Caco-2 (cell line): ENCODE measurements at regions not wholly inside any gene's neighbourhood (a gene's known extent, or its start where the extent isn't known, plus 50 kb on each side); places are given as distances from the start of the nearest gene placed in this dataset.
"Not testable (repeated sequence)": the region's sequence is repeated elsewhere in the genome, so short reads cannot be mapped to it uniquely, and the experiment has no call there.

ENCODE experiments used
- BruUV-seq: library from RNA; stranded (reverse); fragments of 400-500 nt; replicated peaks from 2 replicates; lab custom pipeline; 2021; lab: Mats Ljungman, UMichigan
- CTCF ChIA-PET: fragments of 300-600 bp; sonication (Branson Sonifier 250); formaldehyde crosslinking; loops from one replicate; lab custom pipeline; 2022; ENCODE audit warnings: antibody characterized with exemption; lab: Charles Lee
- POLR2A ChIA-PET: fragments of 300-600 bp; sonication (Branson Sonifier 250); formaldehyde crosslinking; loops from one replicate; lab custom pipeline; 2022; ENCODE audit warnings: antibody characterized with exemption; lab: Charles Lee
- DNase-seq, 2 experiments: peaks; one replicate each; pipeline versions ENCODE4 v3.0.0 to v3.0.0-alpha.2; 2020 to 2022
- H3K27me3 ChIP-seq: replicated peaks from 2 replicates; pipeline ENCODE4 v1.6.0; 2011; ENCODE audit warnings: low read length; ENCODE audit not compliant: control insufficient read depth, insufficient read depth
- H3K36me3 ChIP-seq: 2 replicates; pipeline ENCODE4 v1.5.1; 2011; ENCODE audit warnings: low read length; ENCODE audit not compliant: control insufficient read depth, insufficient read depth
- H3K4me1 ChIP-seq: fragments of 250-450 bp; sonication (Bioruptor Pico); 2 replicates; pipeline ENCODE4 v1.5.1; 2020; ENCODE audit warnings: mild to moderate bottlenecking
- H3K4me3 ChIP-seq: 2 replicates; pipeline ENCODE4 v1.5.1; 2011; ENCODE audit warnings: low read depth, mild to moderate bottlenecking, control low read depth, low read length
- H3K9me3 ChIP-seq: fragments of 250-450 bp; sonication (Bioruptor Pico); 2 replicates; pipeline ENCODE4 v1.5.1; 2020; ENCODE audit warnings: mild to moderate bottlenecking, moderate library complexity
- H3K27ac Mint-ChIP-seq: one replicate; pipeline ENCODE4 v1.8.0; 2022; ENCODE audit warnings: mixed read lengths; ENCODE audit not compliant: unreplicated experiment
- H3K27me3 Mint-ChIP-seq: one replicate; pipeline ENCODE4 v1.8.0; 2022; ENCODE audit warnings: mixed read lengths; ENCODE audit not compliant: insufficient read depth, unreplicated experiment
- H3K36me3 Mint-ChIP-seq: one replicate; pipeline ENCODE4 v1.8.0; 2022; ENCODE audit warnings: mild to moderate bottlenecking, mixed read lengths; ENCODE audit not compliant: insufficient read depth, unreplicated experiment
- H3K4me1 Mint-ChIP-seq: one replicate; pipeline ENCODE4 v1.8.0; 2022; ENCODE audit warnings: low read depth, mixed read lengths; ENCODE audit not compliant: unreplicated experiment
- H3K4me3 Mint-ChIP-seq: one replicate; pipeline ENCODE4 v1.8.0; 2022; ENCODE audit warnings: mild to moderate bottlenecking, moderate library complexity, mixed read lengths; ENCODE audit not compliant: unreplicated experiment
- H3K9me3 Mint-ChIP-seq: one replicate; pipeline ENCODE4 v1.8.0; 2022; ENCODE audit warnings: mixed read lengths; ENCODE audit not compliant: unreplicated experiment
- intact Hi-C: fragments of 100-400 bp; cut with micrococcal nuclease; formaldehyde crosslinking; loops from one replicate; pipeline ENCODE4 v1.10.0; 2022; ENCODE audit not compliant: unreplicated experiment
- TF ChIP-seq, protein P1 (sequence below), 2 experiments: fragments of 200-600 bp in 1 of 2; IDR thresholded peaks; 1 replicate in 1 of 2; 2 replicates in 1 of 2; pipeline versions ENCODE4 v1.5.1 to v1.8.0; 2011 to 2022; ENCODE audit warnings: antibody characterized with exemption in 1 of 2, control low read depth in 1 of 2, inconsistent platforms in 1 of 2, low read depth in 1 of 2, low read length in 1 of 2, mild to moderate bottlenecking in 1 of 2, moderate library complexity in 1 of 2; ENCODE audit not compliant: insufficient read depth in 1 of 2, severe bottlenecking in 1 of 2, unreplicated experiment in 1 of 2

DNA sequence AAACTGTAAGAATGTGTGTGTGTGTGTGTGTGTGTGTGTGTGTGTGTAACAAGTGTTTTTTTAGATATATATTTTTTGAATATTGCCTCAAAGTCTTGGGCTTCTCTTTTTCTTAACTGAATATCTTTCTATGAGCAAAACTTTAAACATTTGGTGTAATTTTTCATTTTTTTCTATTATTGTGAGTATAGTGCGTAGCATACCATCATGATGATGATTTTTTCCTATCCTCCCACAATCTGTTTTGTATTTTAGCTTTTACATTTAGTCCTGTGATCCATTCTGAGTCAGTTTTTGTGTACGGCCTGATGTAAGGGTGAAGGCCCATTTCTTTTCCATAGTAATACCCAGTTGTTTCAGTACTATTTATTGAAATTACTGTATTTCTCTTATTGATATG lies 680.6 kb downstream of the TTLL7 start:
- H3K4me1 Mint-ChIP-seq = no peaks in the 10 kb centered on the region
- H3K27ac Mint-ChIP-seq = no peak overlapping the region
- no peak overlapping the region for H3K4me3 Mint-ChIP-seq
- intact Hi-C loops = no loop called here
- Histone ChIP-seq H3K4me1 (no peaks in the 10 kb centered on the region), H3K4me3 (no peak overlapping the region), H3K9me3 (no peaks in the 10 kb centered on the region), H3K27me3 (no peaks in the 10 kb centered on the region), H3K36me3 (no peaks in the 10 kb centered on the region)
- no peak for DNase-seq
- TF ChIP-seq, protein P1, sequence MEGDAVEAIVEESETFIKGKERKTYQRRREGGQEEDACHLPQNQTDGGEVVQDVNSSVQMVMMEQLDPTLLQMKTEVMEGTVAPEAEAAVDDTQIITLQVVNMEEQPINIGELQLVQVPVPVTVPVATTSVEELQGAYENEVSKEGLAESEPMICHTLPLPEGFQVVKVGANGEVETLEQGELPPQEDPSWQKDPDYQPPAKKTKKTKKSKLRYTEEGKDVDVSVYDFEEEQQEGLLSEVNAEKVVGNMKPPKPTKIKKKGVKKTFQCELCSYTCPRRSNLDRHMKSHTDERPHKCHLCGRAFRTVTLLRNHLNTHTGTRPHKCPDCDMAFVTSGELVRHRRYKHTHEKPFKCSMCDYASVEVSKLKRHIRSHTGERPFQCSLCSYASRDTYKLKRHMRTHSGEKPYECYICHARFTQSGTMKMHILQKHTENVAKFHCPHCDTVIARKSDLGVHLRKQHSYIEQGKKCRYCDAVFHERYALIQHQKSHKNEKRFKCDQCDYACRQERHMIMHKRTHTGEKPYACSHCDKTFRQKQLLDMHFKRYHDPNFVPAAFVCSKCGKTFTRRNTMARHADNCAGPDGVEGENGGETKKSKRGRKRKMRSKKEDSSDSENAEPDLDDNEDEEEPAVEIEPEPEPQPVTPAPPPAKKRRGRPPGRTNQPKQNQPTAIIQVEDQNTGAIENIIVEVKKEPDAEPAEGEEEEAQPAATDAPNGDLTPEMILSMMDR (IDR thresholded peaks at IDR 0.05; ENCODE audit: insufficient read depth in 1 of 2, low read depth in 1 of 2, low read length in 1 of 2, severe bottlenecking in 1 of 2, unreplicated experiment in 1 of 2) = no peak
- no peaks in the 10 kb centered on the region for H3K27me3 Mint-ChIP-seq
- ChIA-PET POLR2A (no interaction called here), CTCF (no interaction called here)
- H3K36me3 Mint-ChIP-seq = no peaks in the 10 kb centered on the region
- no TSS peak for BruUV-seq
- no peaks in the 10 kb centered on the region for H3K9me3 Mint-ChIP-seq

DNA sequence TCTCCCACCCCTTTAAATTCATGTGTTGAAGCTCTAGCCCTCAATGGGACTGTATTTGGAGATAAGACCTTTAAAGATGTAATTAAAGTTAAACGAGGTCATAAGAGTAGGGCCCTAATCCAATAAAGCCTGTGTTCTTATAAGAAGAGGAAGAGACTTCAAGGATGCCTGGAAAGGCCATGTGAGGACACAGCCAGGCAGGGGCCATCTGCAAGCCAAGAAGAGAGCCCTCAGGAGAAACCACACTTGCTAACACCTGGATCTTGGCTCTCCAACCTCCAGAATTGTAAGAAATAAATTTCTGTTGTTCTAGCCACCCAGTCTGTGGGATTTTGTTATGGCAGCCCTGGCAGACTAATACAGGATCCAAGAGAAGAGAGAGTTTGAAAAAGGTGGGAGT lies 683.5 kb downstream of the TTLL7 start:
- CTCF ChIA-PET, BruUV-seq: not testable (repeated sequence)

DNA sequence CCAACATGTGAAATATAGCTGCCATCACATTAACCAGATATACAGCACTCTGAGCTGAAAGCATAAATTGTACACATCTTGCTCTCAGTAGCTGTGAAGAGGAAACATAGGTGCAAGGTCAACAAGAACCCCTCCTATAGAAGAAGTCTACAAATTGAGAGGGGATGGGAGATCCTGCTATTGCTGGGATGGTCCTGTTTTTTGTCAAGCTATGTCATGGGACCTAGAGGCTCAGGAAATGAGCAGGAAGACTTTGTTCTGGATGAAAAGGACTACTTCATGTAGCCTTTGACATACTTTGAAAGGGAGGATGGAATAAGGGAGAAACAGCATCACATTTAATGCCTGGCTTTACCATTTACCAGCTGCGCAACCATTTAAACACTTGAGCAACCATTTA lies 688.8 kb downstream of the TTLL7 start:
- H3K27me3 ChIP-seq, H3K9me3 Mint-ChIP-seq, H3K4me3 ChIP-seq, H3K4me1 ChIP-seq, H3K27me3 Mint-ChIP-seq, intact Hi-C loops, H3K9me3 ChIP-seq, H3K4me1 Mint-ChIP-seq, BruUV-seq, CTCF ChIA-PET, POLR2A ChIA-PET, H3K4me3 Mint-ChIP-seq, H3K36me3 ChIP-seq, H3K27ac Mint-ChIP-seq, H3K36me3 Mint-ChIP-seq, DNase-seq: not testable (repeated sequence)

More for the DNA sequence above, 683.5 kb downstream of the TTLL7 start:
- H3K9me3 ChIP-seq, H3K27me3 ChIP-seq, H3K27ac Mint-ChIP-seq, H3K4me1 Mint-ChIP-seq, intact Hi-C loops, DNase-seq, POLR2A ChIA-PET, H3K36me3 Mint-ChIP-seq, H3K27me3 Mint-ChIP-seq, H3K9me3 Mint-ChIP-seq, H3K36me3 ChIP-seq, H3K4me3 Mint-ChIP-seq, H3K4me3 ChIP-seq, H3K4me1 ChIP-seq: not testable (repeated sequence)

DNA sequence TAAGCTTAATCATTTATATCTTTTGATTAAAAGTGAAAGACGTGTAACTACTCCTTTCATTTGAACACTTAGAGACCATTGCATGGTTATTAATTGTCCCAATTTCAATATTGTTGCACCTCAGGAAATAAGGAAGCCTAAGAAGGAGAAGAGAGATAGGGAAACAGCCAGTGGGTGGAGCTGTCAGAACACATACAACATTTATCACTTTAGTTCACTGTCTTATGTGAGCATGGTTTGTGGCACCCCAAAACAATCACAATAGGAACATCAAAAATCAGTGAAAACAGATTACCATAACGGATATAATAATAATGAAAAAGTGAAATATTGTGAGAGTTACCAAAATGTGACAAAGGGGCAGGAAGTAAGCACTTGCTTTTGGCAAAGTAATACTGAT lies 689.9 kb downstream of the TTLL7 start:
- H3K9me3 Mint-ChIP-seq, H3K4me1 Mint-ChIP-seq, intact Hi-C loops, H3K27ac Mint-ChIP-seq, BruUV-seq, POLR2A ChIA-PET, CTCF ChIA-PET, DNase-seq, H3K36me3 ChIP-seq, H3K4me3 Mint-ChIP-seq, H3K27me3 ChIP-seq, H3K36me3 Mint-ChIP-seq, H3K4me3 ChIP-seq, H3K9me3 ChIP-seq, H3K4me1 ChIP-seq, H3K27me3 Mint-ChIP-seq: not testable (repeated sequence)

DNA sequence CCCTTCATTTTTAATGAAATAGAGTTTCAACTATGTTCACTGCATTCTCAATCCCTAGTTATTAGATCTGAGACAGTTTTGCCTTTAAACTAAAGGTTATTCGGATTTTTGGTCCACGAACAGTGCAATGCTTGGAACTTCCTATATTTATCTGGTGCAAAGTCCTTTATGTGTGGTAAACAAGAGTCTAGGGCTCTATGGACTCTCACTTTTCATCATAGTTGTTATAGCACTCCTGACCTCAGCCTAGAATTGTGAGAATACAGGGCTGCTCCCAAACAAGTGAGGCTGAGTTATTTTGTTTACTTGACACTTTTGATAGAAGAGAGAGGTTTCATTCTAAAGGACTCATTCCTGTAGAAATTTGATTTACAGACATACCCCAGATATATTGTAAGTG lies 692.1 kb downstream of the TTLL7 start:
- CTCF ChIA-PET, H3K4me1 ChIP-seq, DNase-seq, H3K36me3 ChIP-seq, BruUV-seq, H3K4me3 ChIP-seq, H3K27ac Mint-ChIP-seq, H3K27me3 ChIP-seq, H3K4me1 Mint-ChIP-seq, H3K36me3 Mint-ChIP-seq, H3K27me3 Mint-ChIP-seq, intact Hi-C loops, H3K9me3 ChIP-seq, POLR2A ChIA-PET, H3K9me3 Mint-ChIP-seq, H3K4me3 Mint-ChIP-seq: not testable (repeated sequence)

DNA sequence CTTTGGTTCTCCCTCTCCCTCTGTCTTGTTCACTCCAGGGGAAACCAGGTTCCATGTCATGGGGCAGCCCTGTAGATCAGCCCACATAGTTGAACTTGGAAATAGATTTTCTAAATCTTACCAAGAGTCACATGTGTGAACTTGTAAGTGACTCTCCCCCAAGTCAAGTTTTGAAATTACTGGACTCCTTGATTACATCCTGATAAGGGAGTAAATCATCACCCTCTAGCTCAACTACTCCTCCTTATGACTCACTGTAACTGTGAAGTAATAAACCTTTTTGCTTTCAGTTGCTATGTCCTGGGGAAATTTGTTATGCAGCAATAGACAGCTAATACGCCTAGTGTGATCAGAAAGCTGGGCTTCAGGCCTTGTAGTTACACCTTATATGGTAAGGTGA lies 703.3 kb downstream of the TTLL7 start:
- H3K27ac Mint-ChIP-seq, H3K4me3 Mint-ChIP-seq, H3K36me3 Mint-ChIP-seq, DNase-seq, H3K27me3 ChIP-seq, H3K4me1 Mint-ChIP-seq, intact Hi-C loops, H3K9me3 Mint-ChIP-seq, H3K9me3 ChIP-seq, BruUV-seq, H3K36me3 ChIP-seq, CTCF ChIA-PET, H3K27me3 Mint-ChIP-seq, H3K4me1 ChIP-seq, H3K4me3 ChIP-seq, POLR2A ChIA-PET: not testable (repeated sequence)
